ENCODE measurements at regions not wholly inside any gene's neighbourhood (a gene's known extent, or its start where the extent isn't known, plus 50 kb on each side); places are given as distances from the start of the nearest gene placed in this dataset.

DNA sequence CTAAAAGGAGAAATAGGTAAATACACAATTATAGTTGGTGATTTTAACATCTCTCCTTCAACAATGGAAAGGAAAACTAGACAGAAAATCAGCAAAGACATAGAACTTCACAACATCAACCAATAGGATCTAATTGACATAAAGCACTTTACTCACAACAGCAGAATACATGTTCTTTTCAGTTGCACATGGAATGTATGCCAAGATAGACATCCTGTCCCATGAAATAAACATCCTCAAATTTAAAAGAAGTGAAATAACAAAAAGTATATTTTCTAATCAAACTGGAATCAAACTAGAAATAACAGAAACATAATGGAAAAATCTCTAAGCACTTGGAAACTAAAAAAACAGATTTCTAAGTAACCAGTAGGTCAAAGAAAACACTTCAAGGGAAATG, 296.2 kb upstream of the RGS6 start:
- no peak overlapping the region for H3K4me3 ChIP-seq
- no peaks in the 10 kb centered on the region for H3K27me3 ChIP-seq
- TF ChIP-seq POLR2A (IDR thresholded peaks at IDR 0.05) = no peak
- TF ChIP-seq, protein P1, sequence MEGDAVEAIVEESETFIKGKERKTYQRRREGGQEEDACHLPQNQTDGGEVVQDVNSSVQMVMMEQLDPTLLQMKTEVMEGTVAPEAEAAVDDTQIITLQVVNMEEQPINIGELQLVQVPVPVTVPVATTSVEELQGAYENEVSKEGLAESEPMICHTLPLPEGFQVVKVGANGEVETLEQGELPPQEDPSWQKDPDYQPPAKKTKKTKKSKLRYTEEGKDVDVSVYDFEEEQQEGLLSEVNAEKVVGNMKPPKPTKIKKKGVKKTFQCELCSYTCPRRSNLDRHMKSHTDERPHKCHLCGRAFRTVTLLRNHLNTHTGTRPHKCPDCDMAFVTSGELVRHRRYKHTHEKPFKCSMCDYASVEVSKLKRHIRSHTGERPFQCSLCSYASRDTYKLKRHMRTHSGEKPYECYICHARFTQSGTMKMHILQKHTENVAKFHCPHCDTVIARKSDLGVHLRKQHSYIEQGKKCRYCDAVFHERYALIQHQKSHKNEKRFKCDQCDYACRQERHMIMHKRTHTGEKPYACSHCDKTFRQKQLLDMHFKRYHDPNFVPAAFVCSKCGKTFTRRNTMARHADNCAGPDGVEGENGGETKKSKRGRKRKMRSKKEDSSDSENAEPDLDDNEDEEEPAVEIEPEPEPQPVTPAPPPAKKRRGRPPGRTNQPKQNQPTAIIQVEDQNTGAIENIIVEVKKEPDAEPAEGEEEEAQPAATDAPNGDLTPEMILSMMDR (IDR thresholded peaks at IDR 0.05) = no peak
- no peak for TF ChIP-seq POLR2AphosphoS5 (IDR thresholded peaks at IDR 0.05)
- TF ChIP-seq EP300 (IDR thresholded peaks at IDR 0.05) = no peak
- no peaks in the 10 kb centered on the region for H3K9me3 ChIP-seq
- no peak overlapping the region for H3K27ac ChIP-seq
- ATAC-seq (ENCODE audit: low FRiP score in 2 of 2) (no peak), DNase-seq (no peak)
- H3K4me1 ChIP-seq = no peaks in the 10 kb centered on the region
- H3K36me3 ChIP-seq = no peaks in the 10 kb centered on the region

DNA sequence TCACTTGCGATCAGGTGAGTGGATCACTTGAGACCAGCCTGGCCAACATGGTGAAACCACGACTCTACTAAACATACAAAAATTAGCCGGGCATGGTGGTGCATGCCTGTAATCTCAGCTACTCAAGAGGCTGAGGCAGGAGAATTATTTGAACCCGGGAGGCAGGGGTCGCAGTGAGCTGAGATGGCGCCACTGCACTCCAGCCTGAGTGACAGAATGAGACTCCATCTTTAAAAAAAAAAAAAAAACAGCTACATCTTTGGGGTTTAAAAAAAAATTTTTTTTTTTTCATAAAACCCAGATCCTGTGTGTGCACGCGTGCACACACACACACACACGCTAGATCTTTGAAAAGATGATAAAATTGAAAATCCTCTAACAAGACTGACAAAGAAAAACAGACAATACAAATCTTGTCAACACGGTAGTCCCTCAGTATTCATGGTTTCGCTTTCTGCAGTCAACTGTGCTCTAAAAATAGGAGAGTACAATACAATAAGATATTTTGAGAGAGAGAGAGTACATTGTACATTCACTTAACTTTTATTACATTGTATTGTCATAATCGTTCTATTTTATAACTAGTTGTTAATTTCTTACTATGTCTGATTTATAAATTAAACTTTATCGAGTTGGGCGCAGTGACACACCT, 295.3 kb upstream of the RGS6 start:
- ATAC-seq (ENCODE audit: low FRiP score in 2 of 2) = no peak
- no peaks in the 10 kb centered on the region for H3K9me3 ChIP-seq
- no peaks in the 10 kb centered on the region for H3K4me1 ChIP-seq
- no peak for DNase-seq
- H3K36me3 ChIP-seq = no peaks in the 10 kb centered on the region
- TF ChIP-seq, protein P1 (IDR thresholded peaks at IDR 0.05) = no peak
- TF ChIP-seq EP300 (IDR thresholded peaks at IDR 0.05) = no peak
- TF ChIP-seq POLR2A (IDR thresholded peaks at IDR 0.05) = no peak
- no peak for TF ChIP-seq POLR2AphosphoS5 (IDR thresholded peaks at IDR 0.05)
- H3K4me3 ChIP-seq = no peak overlapping the region
- no peak overlapping the region for H3K27ac ChIP-seq
- H3K27me3 ChIP-seq = no peaks in the 10 kb centered on the region
- 87 to 90% methylated on average over 14 of the region's 14 CpGs for WGBS, 2 donors

DNA sequence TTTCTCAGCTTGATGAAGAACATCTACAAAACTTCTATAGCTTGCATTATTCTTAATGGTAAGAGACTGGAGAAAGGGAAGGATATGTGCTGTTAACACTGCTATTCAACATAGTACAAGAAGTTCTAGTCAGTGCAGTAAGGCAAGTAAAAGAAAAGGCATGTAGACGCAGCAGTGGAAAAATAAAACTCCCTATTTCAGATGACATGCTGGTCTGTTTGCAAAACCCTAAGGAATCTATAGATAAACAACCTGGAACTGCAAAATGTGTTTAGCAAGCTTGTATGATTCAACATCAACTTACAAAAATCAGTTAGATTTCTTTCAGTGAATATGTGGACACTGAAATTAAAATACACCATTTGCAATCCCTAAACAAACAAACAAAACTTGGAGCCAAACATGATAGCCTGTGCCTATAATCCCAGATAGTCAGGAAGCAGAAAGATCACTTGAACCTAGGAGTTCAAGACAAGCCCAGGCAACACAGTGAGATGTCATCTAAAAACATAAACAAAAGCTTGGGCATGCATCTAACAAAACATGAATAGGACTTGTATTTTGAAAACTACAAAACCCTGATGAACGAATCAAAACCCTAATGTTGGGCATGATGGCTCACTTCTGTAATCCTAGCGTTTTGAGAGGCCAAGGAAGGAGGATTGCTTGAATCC, 293.6 kb upstream of the RGS6 start:
- no peak for ATAC-seq (ENCODE audit: low FRiP score in 2 of 2)
- Histone ChIP-seq H3K27me3 (no peaks in the 10 kb centered on the region), H3K36me3 (no peaks in the 10 kb centered on the region)

DNA sequence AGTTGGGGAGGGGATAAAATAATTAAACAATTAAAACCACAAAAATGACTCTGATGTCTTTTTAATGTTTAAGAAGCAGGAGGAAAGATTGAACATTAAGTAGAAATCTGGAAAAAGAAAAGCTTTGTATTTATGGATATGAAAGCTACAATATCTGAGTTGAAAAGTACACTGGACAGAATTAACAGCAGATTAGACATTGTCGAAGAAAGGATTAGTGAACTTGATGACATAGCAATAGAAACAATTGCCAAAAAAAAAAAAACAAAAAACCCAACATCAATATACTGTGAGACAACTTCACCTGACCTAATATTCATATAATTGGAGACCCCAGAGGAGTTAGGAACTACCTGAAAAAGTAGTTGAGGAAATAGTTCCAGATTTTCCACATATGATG, 289.5 kb upstream of the RGS6 start:
- DNase-seq (no peak), ATAC-seq (ENCODE audit: low FRiP score in 2 of 2) (no peak)
- no peak overlapping the region for H3K4me3 ChIP-seq
- TF ChIP-seq POLR2A (IDR thresholded peaks at IDR 0.05) = no peak
- no peak for TF ChIP-seq EP300 (IDR thresholded peaks at IDR 0.05)
- TF ChIP-seq, protein P1 (IDR thresholded peaks at IDR 0.05) = no peak
- TF ChIP-seq POLR2AphosphoS5 (IDR thresholded peaks at IDR 0.05) = no peak
- H3K27me3 ChIP-seq = no peaks in the 10 kb centered on the region
- no peak overlapping the region for H3K27ac ChIP-seq
- peaks cover 0 to 10% (median 6%) of the 10 kb centered on the region in 4 donors for H3K4me1 ChIP-seq
- H3K9me3 ChIP-seq = no peaks in the 10 kb centered on the region
- 95 to 100% methylated on average over 1 of the region's 1 CpG for WGBS, 2 donors
- H3K36me3 ChIP-seq = no peaks in the 10 kb centered on the region

More for the DNA sequence above, 293.6 kb upstream of the RGS6 start:
- Histone ChIP-seq H3K27ac (no peak overlapping the region), H3K9me3 (no peaks in the 10 kb centered on the region), H3K4me3 (no peak overlapping the region), H3K4me1 (no peaks in the 10 kb centered on the region)
- TF ChIP-seq, protein P1 (IDR thresholded peaks at IDR 0.05) = no peak
- TF ChIP-seq POLR2A (IDR thresholded peaks at IDR 0.05) (no peak), EP300 (IDR thresholded peaks at IDR 0.05) (no peak), POLR2AphosphoS5 (IDR thresholded peaks at IDR 0.05) (no peak)
- 88 to 90% methylated on average over 3 of the region's 3 CpGs for WGBS, 2 donors
- DNase-seq = no peak

DNA sequence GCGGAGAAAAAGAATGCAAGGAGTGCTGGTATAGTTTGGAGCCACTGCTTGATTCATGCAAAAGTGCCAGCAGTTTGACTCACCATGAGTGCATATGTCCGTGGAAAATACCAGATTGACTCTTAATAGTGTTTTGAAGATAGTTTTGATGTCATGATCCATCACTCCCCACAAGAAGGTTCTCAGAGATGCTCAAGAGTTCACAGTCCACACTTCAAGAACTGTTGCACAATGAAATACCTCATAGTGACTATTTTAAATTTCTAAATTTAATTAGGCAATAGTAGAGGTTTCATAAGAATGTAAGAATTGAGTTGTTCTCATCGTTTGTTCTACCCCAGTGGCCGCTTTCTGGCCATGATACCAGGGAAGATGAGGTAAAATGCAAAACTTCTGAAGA, 286.6 kb upstream of the RGS6 start:
- DNase-seq (no peak), ATAC-seq (ENCODE audit: low FRiP score in 2 of 2) (no peak)
- WGBS, 2 donors = 69 to 80% methylated on average over 4 of the region's 4 CpGs
- H3K4me3 ChIP-seq = no peak overlapping the region
- H3K27ac ChIP-seq = no peak overlapping the region
- H3K4me1 ChIP-seq = peaks cover 0 to 10% (median 6%) of the 10 kb centered on the region in 4 donors
- H3K27me3 ChIP-seq = no peaks in the 10 kb centered on the region
- H3K36me3 ChIP-seq = no peaks in the 10 kb centered on the region
- H3K9me3 ChIP-seq = no peaks in the 10 kb centered on the region
- TF ChIP-seq, protein P1 (IDR thresholded peaks at IDR 0.05) = no peak
- TF ChIP-seq POLR2A (IDR thresholded peaks at IDR 0.05) (no peak), POLR2AphosphoS5 (IDR thresholded peaks at IDR 0.05) (no peak), EP300 (IDR thresholded peaks at IDR 0.05) (peak in 1 of 4 donors; percentile 50)
